Loucy (cell line): ENCODE measurements at regions not wholly inside any gene's neighbourhood (a gene's known extent, or its start where the extent isn't known, plus 50 kb on each side); places are given as distances from the start of the nearest gene placed in this dataset.
"Not testable (repeated sequence)": the region's sequence is repeated elsewhere in the genome, so short reads cannot be mapped to it uniquely, and the experiment has no call there.

Experiments
- H2AFZ ChIP-seq: fragments of 200-600 bp; sonication (generic); 2 replicates; pipeline ENCODE4 v1.6.0; 2016; ENCODE audit warnings: antibody characterized with exemption, mild to moderate bottlenecking, low read length, moderate library complexity
- H3F3A ChIP-seq: fragments of 200-600 bp; 2 replicates; pipeline ENCODE4 v1.6.0; 2016; ENCODE audit warnings: antibody characterized with exemption, low read depth, mild to moderate bottlenecking
- H3K27me3 ChIP-seq: fragments of 200-600 bp; sonication (generic); 2 replicates; pipeline ENCODE4 v1.6.1; 2014; ENCODE audit warnings: low read length, mild to moderate bottlenecking; ENCODE audit not compliant: insufficient read depth, poor library complexity, severe bottlenecking
- H3K36me3 ChIP-seq: fragments of 200-600 bp; sonication (generic); 2 replicates; pipeline ENCODE4 v1.6.1; 2016; ENCODE audit warnings: low read length; ENCODE audit not compliant: insufficient read depth
- H3K4me1 ChIP-seq: fragments of 200-600 bp; sonication (generic); 2 replicates; pipeline ENCODE4 v1.5.1; 2014; ENCODE audit warnings: low read length, mild to moderate bottlenecking; ENCODE audit not compliant: insufficient read depth, poor library complexity, severe bottlenecking
- H3K4me2 ChIP-seq: fragments of 200-600 bp; sonication (generic); 2 replicates; pipeline ENCODE4 v1.6.0; 2014; ENCODE audit warnings: antibody characterized with exemption, low read length, low read depth, mild to moderate bottlenecking; ENCODE audit not compliant: poor library complexity, severe bottlenecking
- H3K4me3 ChIP-seq: fragments of 200-600 bp; sonication (generic); 2 replicates; pipeline ENCODE4 v1.5.1; 2014; ENCODE audit warnings: low read length, mild to moderate bottlenecking, mixed read lengths; ENCODE audit not compliant: poor library complexity, severe bottlenecking
- H3K79me2 ChIP-seq: fragments of 200-600 bp; sonication (generic); 2 replicates; pipeline ENCODE4 v1.6.1; 2014; ENCODE audit warnings: low read length; ENCODE audit not compliant: insufficient read depth
- H3K9ac ChIP-seq: fragments of 200-600 bp; sonication (generic); 2 replicates; pipeline ENCODE4 v1.6.0; 2014; ENCODE audit warnings: mild to moderate bottlenecking, low read depth, low read length, moderate library complexity; ENCODE audit not compliant: poor library complexity, severe bottlenecking
- H3K9me2 ChIP-seq: fragments of 200-600 bp; sonication (generic); replicated peaks from 2 replicates; pipeline ENCODE4 v1.6.1; 2016; ENCODE audit warnings: low read depth, low read length, mixed read lengths
- H3K9me3 ChIP-seq: fragments of 200-600 bp; sonication (generic); 2 replicates; pipeline ENCODE4 v1.6.1; 2014; ENCODE audit warnings: mild to moderate bottlenecking, antibody characterized with exemption, low read length, low read depth; ENCODE audit not compliant: insufficient read depth
- H4K20me1 ChIP-seq: fragments of 200-600 bp; sonication (generic); 2 replicates; pipeline ENCODE4 v1.6.0; 2014; ENCODE audit warnings: antibody characterized with exemption, low read length, mild to moderate bottlenecking; ENCODE audit not compliant: insufficient read depth, poor library complexity, severe bottlenecking
- CTCF ChIP-seq: fragments of 200-600 bp; sonication (generic); conservative IDR thresholded peaks from 2 replicates; pipeline ENCODE4 v1.5.1; 2014; ENCODE audit warnings: mild to moderate bottlenecking, antibody characterized with exemption, low read length
- EZH2phosphoT487 ChIP-seq: fragments of 200-600 bp; IDR thresholded peaks from 2 replicates; pipeline ENCODE4 v1.6.1; 2018; ENCODE audit warnings: antibody characterized with exemption, mild to moderate bottlenecking, moderate library complexity, borderline replicate concordance

GRCh38 chr1:226461087-226461486 is 53.2 kb upstream of the PARP1 start:
- Histone ChIP-seq H3K4me1 (peaks cover 9% of the 10 kb centered on the region), H4K20me1 (no peaks in the 10 kb centered on the region), H3K4me2 (no peak overlapping the region), H3K79me2 (no peaks in the 10 kb centered on the region), H3F3A (no peaks in the 10 kb centered on the region), H3K36me3 (no peaks in the 10 kb centered on the region), H3K4me3 (no peak overlapping the region), H3K9me3 (no peaks in the 10 kb centered on the region; the same call in 1 of the 2 replicates), H3K27me3 (no peaks in the 10 kb centered on the region), H2AFZ (no peak overlapping the region), H3K9me2 (no peaks in the 10 kb centered on the region), H3K9ac (no peak overlapping the region)
- TF ChIP-seq EZH2phosphoT487 (no peak), CTCF (no peak)

GRCh38 chr1:226463925-226464586 is 56.2 kb upstream of the PARP1 start:
- TF ChIP-seq EZH2phosphoT487 (no peak), CTCF (no peak)
- Histone ChIP-seq H3K27me3 (no peaks in the 10 kb centered on the region), H3K4me1 (no peaks in the 10 kb centered on the region), H4K20me1 (no peaks in the 10 kb centered on the region), H3F3A (no peaks in the 10 kb centered on the region), H3K9ac (no peak overlapping the region), H3K4me3 (no peak overlapping the region), H3K79me2 (no peaks in the 10 kb centered on the region), H3K4me2 (no peak overlapping the region), H3K9me3 (no peaks in the 10 kb centered on the region; the same call in 1 of the 2 replicates), H3K36me3 (no peaks in the 10 kb centered on the region), H3K9me2 (no peaks in the 10 kb centered on the region), H2AFZ (no peak overlapping the region)

GRCh38 chr1:226464587-226464971 is 56.7 kb upstream of the PARP1 start:
- not testable (repeated sequence) for H4K20me1 ChIP-seq, H3K36me3 ChIP-seq, H3K9me3 ChIP-seq, H3K4me3 ChIP-seq, H3K27me3 ChIP-seq, H3K9ac ChIP-seq, H3K9me2 ChIP-seq, H3K79me2 ChIP-seq, H3F3A ChIP-seq, H3K4me1 ChIP-seq, H2AFZ ChIP-seq, H3K4me2 ChIP-seq

- Histone ChIP-seq H3K4me1 (no peaks in the 10 kb centered on the region), H3K79me2 (no peaks in the 10 kb centered on the region), H3F3A (no peaks in the 10 kb centered on the region), H3K4me3 (no peak overlapping the region), H3K36me3 (no peaks in the 10 kb centered on the region), H3K4me2 (no peak overlapping the region), H4K20me1 (no peaks in the 10 kb centered on the region), H2AFZ (no peak overlapping the region), H3K9me3 (no peaks in the 10 kb centered on the region), H3K27me3 (no peaks in the 10 kb centered on the region), H3K9me2 (no peaks in the 10 kb centered on the region), H3K9ac (no peak overlapping the region)
- no peak for TF ChIP-seq CTCF
- no peak for TF ChIP-seq EZH2phosphoT487
Measured at GRCh38 chr1:226466296-226466695, 58.4 kb upstream of the PARP1 start.
